H7 (cell line): ENCODE measurements at regions not wholly inside any gene's neighbourhood (a gene's known extent, or its start where the extent isn't known, plus 50 kb on each side); places are given as distances from the start of the nearest gene placed in this dataset.
"Not testable (repeated sequence)": the region's sequence is repeated elsewhere in the genome, so short reads cannot be mapped to it uniquely, and the experiment has no call there.

Source experiments
- DNase-seq: peaks from one replicate; pipeline ENCODE4 v3.0.0; 2012
- H3K27me3 ChIP-seq: 2 replicates; pipeline ENCODE4 v1.6.0; 2011; ENCODE audit warnings: mild to moderate bottlenecking, low read length; ENCODE audit not compliant: control insufficient read depth, insufficient read depth
- H3K36me3 ChIP-seq: replicated peaks from 2 replicates; pipeline ENCODE4 v1.5.1; 2011; ENCODE audit warnings: low read length; ENCODE audit not compliant: control insufficient read depth, insufficient read depth
- H3K4me3 ChIP-seq: 2 replicates; pipeline ENCODE4 v1.5.1; 2011; ENCODE audit warnings: low read depth, mild to moderate bottlenecking, control low read depth, low read length, moderate library complexity; ENCODE audit not compliant: insufficient read depth

DNA sequence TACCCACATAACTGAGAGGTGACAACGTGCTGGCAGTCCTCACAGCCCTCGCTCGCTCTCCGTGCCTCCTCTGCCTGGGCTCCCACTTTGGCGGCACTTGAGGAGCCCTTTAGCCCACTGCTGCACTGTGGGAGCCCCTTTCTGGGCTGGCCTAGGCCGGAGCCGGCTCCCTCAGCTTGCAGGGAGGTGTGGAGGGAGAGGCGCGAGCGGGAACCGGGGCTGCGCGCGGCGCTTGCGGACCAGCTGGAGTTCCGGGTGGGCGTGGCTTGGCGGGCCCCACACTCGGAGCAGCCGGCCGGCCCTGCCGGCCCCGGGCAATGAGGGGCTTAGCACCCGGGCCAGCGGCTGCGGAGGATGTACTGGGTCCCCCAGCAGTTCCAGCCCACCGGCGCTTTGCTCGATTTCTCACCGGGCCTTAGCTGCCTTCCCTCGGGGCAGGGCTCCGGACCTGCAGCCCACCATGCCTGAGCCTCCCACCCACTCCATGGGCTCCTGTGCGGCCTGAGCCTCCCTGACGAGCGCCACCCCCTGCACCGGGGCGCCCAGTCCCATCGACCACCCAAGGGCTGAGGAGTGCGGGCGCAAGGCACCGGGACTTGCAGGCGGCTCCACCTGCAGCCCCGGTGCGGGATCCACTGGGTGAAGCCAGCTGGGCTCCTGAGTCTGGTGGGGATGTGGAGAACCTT, 630.1 kb upstream of the NXPH2 start:
- not testable (repeated sequence) for H3K27me3 ChIP-seq, H3K4me3 ChIP-seq, H3K36me3 ChIP-seq, DNase-seq

DNA sequence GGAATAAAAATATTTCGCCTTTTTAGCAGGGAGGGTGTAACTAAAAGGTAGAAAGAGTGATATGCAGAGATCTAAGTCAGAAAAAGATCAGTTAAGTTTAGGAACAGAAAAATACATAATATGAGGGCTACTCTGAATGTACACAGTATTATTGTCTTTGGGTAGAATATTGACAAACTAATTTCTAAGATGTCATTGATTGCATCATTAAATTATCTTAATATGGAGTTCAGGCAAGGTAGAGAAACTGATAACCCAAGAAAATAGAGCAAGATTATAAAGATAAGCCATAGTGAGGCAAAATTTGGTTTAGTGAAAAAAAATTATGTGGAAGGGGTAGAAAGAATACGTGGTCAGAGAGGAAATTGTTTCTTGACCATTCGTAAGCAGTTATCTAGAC, 629.0 kb upstream of the NXPH2 start:
- Histone ChIP-seq H3K4me3 (no peak overlapping the region), H3K36me3 (no peaks in the 10 kb centered on the region), H3K27me3 (no peaks in the 10 kb centered on the region)
- DNase-seq: no peak

DNA sequence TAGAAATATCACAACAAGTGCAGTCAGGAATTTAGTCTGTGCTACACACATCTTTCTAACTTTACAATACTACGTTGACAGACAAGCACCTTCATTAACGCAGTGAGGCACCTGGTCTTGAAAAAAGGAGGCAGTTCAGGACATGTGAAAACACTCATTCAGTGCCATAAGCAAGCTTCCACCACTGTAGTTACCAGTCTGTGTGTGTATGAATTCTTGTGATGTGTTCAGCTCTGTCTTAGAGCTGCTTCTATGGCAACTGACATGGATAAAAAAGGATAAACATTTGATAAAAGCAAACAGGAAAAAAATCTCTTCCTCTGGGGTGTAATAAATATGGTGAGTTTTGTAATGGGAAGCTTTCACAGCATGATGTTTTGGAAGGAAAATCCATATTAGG, 623.8 kb upstream of the NXPH2 start:
- no peak for DNase-seq
- H3K4me3 ChIP-seq: no peak overlapping the region

DNA sequence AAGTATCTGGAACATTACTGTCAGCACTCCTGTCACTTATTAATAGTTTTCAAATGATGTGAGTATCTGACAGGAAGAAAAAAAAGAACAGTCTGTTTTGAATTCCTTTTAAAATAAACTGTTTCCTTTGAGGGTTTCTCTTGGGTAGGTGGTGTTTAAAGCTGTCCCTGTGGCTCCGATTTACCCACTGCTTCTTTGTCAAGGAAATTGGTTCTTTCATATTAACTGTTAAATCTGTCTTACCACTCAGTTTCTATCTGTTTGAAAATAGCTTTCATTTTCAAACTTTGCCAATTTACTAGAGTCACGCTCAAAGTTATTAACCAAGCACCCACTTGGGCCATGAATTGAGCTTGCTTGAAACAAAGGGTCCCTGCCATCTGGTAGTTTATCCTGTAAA, 614.6 kb upstream of the NXPH2 start:
- no peaks in the 10 kb centered on the region for H3K27me3 ChIP-seq
- H3K4me3 ChIP-seq: no peak overlapping the region
- no peaks in the 10 kb centered on the region for H3K36me3 ChIP-seq
- DNase-seq: no peak

More for the DNA sequence above, 623.8 kb upstream of the NXPH2 start:
- no peaks in the 10 kb centered on the region for H3K27me3 ChIP-seq
- no peaks in the 10 kb centered on the region for H3K36me3 ChIP-seq

DNA sequence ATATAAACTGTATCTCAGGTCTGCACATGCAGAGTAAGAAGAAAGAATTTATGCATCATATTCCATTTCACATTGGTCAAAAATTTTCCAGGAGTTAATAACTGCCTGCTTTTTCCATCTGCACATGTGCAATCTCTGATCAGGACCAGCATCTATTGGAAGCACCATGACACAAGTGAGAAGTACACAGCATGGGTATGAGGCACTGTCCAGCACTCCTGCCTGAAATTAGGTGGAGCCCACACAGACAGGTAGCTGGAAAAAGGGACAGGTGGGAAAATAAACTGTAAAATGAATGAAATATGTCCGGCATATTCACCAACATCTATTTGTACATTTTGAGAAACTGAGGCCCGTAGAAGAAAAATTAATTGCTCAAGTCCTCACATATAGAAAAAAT, 609.2 kb upstream of the NXPH2 start:
- H3K4me3 ChIP-seq: no peak overlapping the region
- no peaks in the 10 kb centered on the region for H3K36me3 ChIP-seq
- no peak for DNase-seq
- H3K27me3 ChIP-seq: no peaks in the 10 kb centered on the region

DNA sequence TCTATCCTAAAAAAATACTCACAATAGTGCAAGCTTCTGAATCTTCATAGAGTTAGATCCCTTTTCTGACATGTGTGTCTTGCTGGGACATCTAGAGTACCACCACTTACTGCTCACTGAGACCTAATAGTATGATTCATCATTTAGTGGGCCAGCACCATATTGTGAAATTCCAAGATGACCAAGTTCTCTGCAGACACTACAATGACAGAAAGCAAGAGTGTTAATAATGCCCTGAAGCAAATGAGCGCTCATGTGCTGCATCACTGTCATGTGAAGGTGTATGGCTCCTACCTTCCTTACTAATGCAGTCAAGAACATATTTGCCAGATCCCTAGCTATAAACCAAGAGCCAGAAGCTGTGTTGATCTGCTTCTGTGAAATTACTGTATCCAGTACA, 606.2 kb upstream of the NXPH2 start:
- no peak overlapping the region for H3K4me3 ChIP-seq
- no peaks in the 10 kb centered on the region for H3K36me3 ChIP-seq
- no peaks in the 10 kb centered on the region for H3K27me3 ChIP-seq
- no peak for DNase-seq

DNA sequence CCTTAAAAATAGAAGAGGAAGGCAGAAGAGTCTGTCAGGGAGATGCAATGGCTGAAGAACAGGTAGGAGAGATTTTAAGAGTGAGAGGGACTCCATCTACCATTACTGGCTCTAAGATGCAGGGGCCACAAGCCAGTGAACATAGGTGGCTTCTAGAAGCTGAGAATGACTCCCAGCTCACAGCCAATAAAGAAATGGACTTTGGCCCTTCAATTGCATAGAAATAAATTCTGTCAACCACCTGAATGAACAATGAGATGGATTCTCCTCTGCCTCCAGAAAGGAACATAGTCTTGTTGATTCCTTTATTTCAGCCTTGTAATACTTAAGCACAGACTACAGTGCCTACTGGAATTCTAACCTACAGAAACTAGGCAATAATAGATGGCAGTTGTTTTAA, 603.3 kb upstream of the NXPH2 start:
- Histone ChIP-seq H3K27me3 (no peaks in the 10 kb centered on the region), H3K36me3 (no peaks in the 10 kb centered on the region), H3K4me3 (no peak overlapping the region)
- DNase-seq: no peak

DNA sequence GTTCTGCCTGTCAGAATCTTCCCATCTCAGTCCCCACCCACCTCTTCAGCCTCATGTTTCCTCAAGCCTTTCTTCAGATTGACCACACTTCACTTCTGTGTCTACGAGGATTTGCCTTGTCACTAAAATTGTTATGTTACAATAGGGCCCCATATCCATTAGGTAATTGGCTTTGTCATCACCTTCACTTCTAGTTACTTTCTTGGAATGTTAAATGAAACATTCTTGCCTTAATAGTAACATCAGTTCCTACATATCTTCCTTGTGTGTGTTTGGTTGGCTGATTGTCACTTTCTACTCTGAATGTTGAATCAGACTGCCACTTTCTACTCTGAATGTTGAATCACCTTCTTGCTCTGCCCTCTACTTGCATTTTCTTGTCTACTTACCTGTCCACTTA, 599.9 kb upstream of the NXPH2 start:
- DNase-seq: no peak
- Histone ChIP-seq H3K4me3 (no peak overlapping the region), H3K36me3 (no peaks in the 10 kb centered on the region), H3K27me3 (no peaks in the 10 kb centered on the region)

DNA sequence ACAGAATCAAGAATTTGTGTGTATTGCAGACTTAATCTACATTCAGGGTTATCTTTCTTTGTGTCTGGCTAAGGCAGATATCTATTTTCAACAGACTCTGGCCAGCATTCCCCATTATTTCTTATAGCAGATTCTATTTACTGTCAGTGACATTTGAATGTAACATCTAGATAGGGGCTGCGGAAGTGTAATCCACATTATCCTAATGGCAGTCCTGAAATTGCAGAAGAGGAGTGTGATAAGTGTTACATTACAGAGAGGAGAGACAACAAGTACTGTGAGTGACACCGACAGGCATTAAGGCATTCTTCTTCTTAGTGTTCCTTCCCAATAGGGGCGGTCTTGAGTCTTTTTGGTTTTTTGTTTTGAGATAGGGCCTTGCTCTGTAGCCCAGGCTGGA, 598.2 kb upstream of the NXPH2 start:
- no peak overlapping the region for H3K4me3 ChIP-seq
- DNase-seq: no peak

DNA sequence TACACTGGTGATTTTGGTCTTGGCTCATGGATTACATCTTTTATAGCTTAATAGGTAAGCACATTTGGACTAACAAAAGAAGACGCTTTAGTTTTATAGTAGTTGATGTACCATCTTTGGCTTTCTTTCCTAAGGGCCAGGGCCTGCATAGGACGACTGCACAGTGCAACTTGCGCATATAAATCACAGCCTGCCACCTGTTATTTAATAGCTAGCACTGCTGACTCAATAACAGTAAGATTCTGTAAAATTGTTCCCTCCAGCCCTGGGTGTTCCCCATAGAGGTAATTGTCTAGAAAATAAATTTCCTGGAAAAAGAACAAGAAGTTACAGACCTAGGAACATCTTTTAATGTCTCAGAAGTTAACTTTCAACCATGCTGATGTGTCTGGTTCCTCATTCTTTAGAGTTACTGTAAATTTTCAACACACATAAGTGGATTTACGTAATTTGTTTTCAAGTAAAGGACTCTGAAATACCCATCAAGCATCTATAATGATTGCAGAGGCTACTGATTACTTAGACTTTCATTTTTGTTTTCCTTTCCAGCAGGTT, 594.2 kb upstream of the NXPH2 start:
- DNase-seq: no peak
- H3K27me3 ChIP-seq: peaks cover 2% of the 10 kb centered on the region
- no peak overlapping the region for H3K4me3 ChIP-seq
- no peaks in the 10 kb centered on the region for H3K36me3 ChIP-seq

More for the DNA sequence above, 598.2 kb upstream of the NXPH2 start:
- H3K36me3 ChIP-seq: no peaks in the 10 kb centered on the region
- no peaks in the 10 kb centered on the region for H3K27me3 ChIP-seq

DNA sequence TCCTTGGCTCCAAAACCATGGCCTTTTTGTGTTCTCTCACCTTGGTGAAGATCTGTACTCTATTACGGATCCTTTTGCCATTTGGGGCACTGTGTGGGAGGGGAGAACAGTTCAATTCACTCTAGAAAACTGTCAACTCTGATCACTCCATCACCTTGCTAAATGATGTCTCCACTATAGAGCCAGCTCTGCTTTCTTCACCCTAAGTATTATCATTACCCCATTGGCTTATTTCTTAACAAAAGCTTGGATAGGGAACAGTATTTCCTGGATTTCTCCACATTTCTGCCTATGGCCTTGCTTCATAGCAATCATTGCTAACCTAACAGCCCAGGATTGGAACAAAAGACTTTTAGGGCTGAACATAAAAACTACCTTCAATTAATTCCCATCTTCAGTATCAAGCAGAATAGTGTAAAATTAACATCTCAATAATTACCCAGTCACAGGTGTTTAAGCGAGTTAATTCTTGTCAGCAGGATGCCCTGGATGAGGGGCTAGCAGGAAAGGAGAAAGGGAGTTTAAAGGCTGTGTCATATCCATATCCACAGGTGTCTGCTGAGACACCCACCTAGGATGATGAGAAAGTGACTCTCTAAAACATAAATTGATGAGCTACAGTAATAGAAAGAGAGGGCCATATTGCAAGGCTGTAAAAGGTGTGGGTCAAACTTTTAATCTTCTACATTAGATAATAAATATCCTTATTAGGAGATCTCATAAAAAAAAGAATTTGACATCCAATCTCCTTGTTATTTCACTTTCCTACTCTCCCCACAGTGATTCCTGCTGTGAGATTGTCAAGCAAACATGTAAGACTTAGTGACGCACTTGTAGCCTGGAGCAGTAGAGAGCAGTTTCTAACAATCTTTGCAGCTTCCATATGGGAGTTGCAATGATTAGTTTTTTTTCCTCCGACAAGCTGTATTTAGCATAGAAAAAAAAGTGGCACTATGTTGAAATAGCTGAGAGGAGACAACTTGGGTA, 589.5 kb upstream of the NXPH2 start:
- DNase-seq: peak; percentile 7
- no peak overlapping the region for H3K4me3 ChIP-seq
- no peaks in the 10 kb centered on the region for H3K36me3 ChIP-seq
- H3K27me3 ChIP-seq: peaks cover 14% of the 10 kb centered on the region

DNA sequence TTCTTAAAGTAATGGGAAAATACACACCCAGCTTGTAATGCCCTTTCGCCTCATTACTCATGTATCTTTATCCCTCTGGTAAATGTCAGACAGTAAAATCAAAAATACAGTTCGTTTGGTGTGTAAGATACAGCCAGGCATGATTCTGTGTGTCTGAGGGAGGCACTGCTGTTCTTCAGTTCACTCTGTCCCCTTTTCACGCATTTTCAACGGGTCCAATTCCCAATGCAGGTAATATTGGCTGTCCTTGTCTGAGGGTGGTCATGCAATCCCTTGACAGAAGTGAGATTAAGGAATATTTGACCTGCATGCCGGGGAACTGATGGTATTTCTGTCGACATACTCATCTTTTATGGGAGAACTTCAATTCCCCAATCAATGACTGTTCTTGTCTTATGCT, 587.2 kb upstream of the NXPH2 start:
- H3K4me3 ChIP-seq: no peak overlapping the region
- peaks cover 14% of the 10 kb centered on the region for H3K27me3 ChIP-seq
- DNase-seq: no peak

DNA sequence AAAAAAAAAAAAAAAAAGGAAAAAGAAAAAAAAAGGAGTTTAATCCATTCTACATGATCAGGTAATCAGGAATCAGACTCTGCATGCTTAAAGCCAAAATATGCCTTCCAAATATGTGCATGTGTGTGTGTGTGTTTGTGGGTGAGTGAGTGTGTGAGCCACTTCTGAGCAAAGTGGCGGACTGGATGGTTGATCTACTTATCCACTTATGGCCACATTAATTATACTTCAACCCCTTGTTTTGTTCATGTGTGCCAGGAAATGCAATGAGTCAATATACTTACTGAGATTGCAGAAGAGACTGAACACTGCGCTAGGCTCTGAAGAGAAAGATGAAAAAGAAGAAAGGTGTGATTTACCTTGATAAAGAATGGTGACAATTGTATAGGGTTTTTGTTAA, 586.5 kb upstream of the NXPH2 start:
- Histone ChIP-seq H3K4me3 (no peak overlapping the region), H3K27me3 (peaks cover 14% of the 10 kb centered on the region), H3K36me3 (no peaks in the 10 kb centered on the region)
- no peak for DNase-seq

More for the DNA sequence above, 587.2 kb upstream of the NXPH2 start:
- H3K36me3 ChIP-seq: no peaks in the 10 kb centered on the region

DNA sequence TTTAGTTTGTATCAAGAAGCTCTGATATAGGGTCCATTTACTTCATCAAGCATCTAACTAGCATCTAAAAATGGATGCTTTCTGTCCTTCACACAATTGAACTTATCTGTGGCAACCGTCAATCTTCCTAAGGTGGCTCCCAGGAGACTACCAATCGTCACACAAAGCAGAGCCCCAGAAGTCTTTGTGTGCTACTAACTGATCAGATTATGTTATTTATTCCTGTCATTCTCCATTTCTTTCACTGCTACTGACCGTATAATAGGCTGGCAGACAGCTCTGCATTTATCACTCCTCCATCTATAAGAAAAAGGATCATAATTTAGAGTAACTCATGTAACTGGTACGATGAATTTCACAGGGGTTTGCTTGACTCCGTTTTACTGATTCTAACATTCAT, 585.0 kb upstream of the NXPH2 start:
- no peaks in the 10 kb centered on the region for H3K36me3 ChIP-seq
- no peak overlapping the region for H3K4me3 ChIP-seq
- H3K27me3 ChIP-seq: peaks cover 12% of the 10 kb centered on the region
- no peak for DNase-seq

DNA sequence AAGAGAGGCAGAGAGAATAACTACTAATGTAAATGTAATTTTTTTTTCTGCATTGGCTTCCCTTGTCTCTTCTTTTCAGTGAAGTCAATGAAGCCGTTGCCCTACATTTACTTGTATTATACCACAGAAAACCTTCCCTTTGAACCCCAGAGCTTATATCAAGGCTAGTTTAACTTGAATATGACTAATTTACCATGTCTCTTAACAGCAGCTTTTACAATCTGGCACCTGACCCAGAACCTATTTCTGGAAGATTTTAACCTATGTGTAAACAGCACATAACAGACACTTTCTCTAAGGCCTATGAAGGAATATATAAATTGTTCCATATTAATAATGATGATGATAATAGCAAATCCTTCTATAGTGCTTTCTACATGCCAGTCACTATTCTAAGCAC, 580.5 kb upstream of the NXPH2 start:
- Histone ChIP-seq H3K4me3 (no peak overlapping the region), H3K27me3 (no peaks in the 10 kb centered on the region), H3K36me3 (no peaks in the 10 kb centered on the region)
- no peak for DNase-seq
